ENCODE measurements at regions not wholly inside any gene's neighbourhood (a gene's known extent, or its start where the extent isn't known, plus 50 kb on each side); places are given as distances from the start of the nearest gene placed in this dataset.

- no peaks in the 10 kb centered on the region for H3K9me2 ChIP-seq (replicated peaks; ENCODE audit: low read length)
- no peak overlapping the region for H3K9ac ChIP-seq (ENCODE audit: low read length)
- no peak for DNase-seq
- H3K79me2 ChIP-seq (ENCODE audit: low read length) = no peaks in the 10 kb centered on the region
- no peak overlapping the region for H3K4me3 ChIP-seq (ENCODE audit: low read length)
- H3K9me3 ChIP-seq (ENCODE audit: low read length) = no peaks in the 10 kb centered on the region
- H3K36me3 ChIP-seq (ENCODE audit: low read depth, low read length) = no peaks in the 10 kb centered on the region
- no peaks in the 10 kb centered on the region for H4K20me1 ChIP-seq (ENCODE audit: low read length)
- POLR2A ChIA-PET (ENCODE audit: unreplicated experiment) = no interaction called here
- no TSS peak for BruUV-seq (replicated peaks)
- ATAC-seq = no peak
- intact Hi-C loops (cut with micrococcal nuclease) = no loop called here
- H2AFZ ChIP-seq (ENCODE audit: low read length) = no peak overlapping the region
- H3K27me3 ChIP-seq (ENCODE audit: low read length) = no peaks in the 10 kb centered on the region
- H3F3A ChIP-seq (ENCODE audit: low read length, unreplicated experiment) = no peaks in the 10 kb centered on the region
- no peaks in the 10 kb centered on the region for H3K4me1 ChIP-seq (ENCODE audit: insufficient read depth, low read length)
- no peak for TF ChIP-seq EZH2phosphoT487 (IDR thresholded peaks at IDR 0.05; ENCODE audit: borderline replicate concordance, low read length)
- no peak for TF ChIP-seq EZH2 (IDR thresholded peaks at IDR 0.05; ENCODE audit: low read length, unreplicated experiment)
- TF ChIP-seq, protein P1, sequence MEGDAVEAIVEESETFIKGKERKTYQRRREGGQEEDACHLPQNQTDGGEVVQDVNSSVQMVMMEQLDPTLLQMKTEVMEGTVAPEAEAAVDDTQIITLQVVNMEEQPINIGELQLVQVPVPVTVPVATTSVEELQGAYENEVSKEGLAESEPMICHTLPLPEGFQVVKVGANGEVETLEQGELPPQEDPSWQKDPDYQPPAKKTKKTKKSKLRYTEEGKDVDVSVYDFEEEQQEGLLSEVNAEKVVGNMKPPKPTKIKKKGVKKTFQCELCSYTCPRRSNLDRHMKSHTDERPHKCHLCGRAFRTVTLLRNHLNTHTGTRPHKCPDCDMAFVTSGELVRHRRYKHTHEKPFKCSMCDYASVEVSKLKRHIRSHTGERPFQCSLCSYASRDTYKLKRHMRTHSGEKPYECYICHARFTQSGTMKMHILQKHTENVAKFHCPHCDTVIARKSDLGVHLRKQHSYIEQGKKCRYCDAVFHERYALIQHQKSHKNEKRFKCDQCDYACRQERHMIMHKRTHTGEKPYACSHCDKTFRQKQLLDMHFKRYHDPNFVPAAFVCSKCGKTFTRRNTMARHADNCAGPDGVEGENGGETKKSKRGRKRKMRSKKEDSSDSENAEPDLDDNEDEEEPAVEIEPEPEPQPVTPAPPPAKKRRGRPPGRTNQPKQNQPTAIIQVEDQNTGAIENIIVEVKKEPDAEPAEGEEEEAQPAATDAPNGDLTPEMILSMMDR (conservative IDR thresholded peaks at IDR 0.05; ENCODE audit: low read depth, low read length) = no peak
- H3K27ac ChIP-seq (ENCODE audit: low read length) = no peak overlapping the region
- no peak overlapping the region for H3K4me2 ChIP-seq (ENCODE audit: low read length)
- CTCF ChIA-PET = no interaction called here
Observed at GRCh38 chr2:129709001-129709955, 270.2 kb upstream of the RAB6C start.

DNA sequence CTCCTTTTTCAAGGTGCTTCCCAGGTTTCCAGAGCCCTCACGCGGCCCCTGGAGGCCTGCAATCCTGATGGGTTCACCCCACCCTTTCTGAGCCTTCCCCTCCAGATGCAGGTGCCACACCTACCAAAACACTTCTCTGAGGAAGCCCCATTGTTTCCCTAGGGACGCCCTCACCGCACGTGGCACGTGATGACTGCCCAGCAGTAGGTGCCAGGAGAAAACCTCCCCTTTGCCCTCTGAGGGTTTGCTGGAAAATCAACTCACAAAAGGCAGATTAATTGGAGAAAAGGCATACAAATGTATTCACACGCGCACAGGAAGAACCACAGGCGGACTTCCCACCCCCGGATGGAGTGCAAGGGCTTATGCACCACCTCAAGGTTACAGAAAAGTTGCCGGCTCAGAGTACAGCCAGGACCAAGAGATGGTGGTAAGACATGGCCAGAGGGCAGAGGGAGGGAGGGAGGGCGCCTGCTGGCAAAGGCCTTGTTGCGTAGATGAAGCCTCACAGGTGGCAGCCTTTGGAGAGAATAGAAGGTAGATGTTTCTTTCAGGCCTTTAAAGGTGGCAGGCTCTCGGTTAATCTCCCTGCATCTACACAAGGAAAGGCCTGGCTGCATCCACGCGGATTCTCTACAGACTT lies 269.4 kb upstream of the RAB6C start:
- Histone ChIP-seq H3K27me3 (ENCODE audit: low read length) (0 out of 2 replicates have a peak, but pooled peaks cover 2% of the 10 kb centered on the region), H3K79me2 (ENCODE audit: low read length) (no peaks in the 10 kb centered on the region), H3K4me1 (ENCODE audit: insufficient read depth, low read length) (no peaks in the 10 kb centered on the region), H3K27ac (ENCODE audit: low read length) (no peak overlapping the region), H3F3A (ENCODE audit: low read length, unreplicated experiment) (no peaks in the 10 kb centered on the region), H3K36me3 (ENCODE audit: low read depth, low read length) (no peaks in the 10 kb centered on the region), H2AFZ (ENCODE audit: low read length) (no peak overlapping the region), H3K4me2 (ENCODE audit: low read length) (no peak overlapping the region), H3K4me3 (ENCODE audit: low read length) (no peak overlapping the region), H4K20me1 (ENCODE audit: low read length) (no peaks in the 10 kb centered on the region), H3K9me3 (ENCODE audit: low read length) (no peaks in the 10 kb centered on the region), H3K9me2 (replicated peaks; ENCODE audit: low read length) (no peaks in the 10 kb centered on the region), H3K9ac (ENCODE audit: low read length) (no peak overlapping the region)
- DNase-seq (no peak), ATAC-seq (no peak)
- intact Hi-C loops (cut with micrococcal nuclease) = no loop called here
- ChIA-PET CTCF (no interaction called here), POLR2A (ENCODE audit: unreplicated experiment) (no interaction called here)
- TF ChIP-seq EZH2phosphoT487 (IDR thresholded peaks at IDR 0.05; ENCODE audit: borderline replicate concordance, low read length) = no peak
- no peak for TF ChIP-seq EZH2 (IDR thresholded peaks at IDR 0.05; ENCODE audit: low read length, unreplicated experiment)
- TF ChIP-seq, protein P1 (conservative IDR thresholded peaks at IDR 0.05; ENCODE audit: low read depth, low read length) = no peak
- BruUV-seq (replicated peaks) = no TSS peak
